OCI-LY7 (cell line): ENCODE measurements at regions not wholly inside any gene's neighbourhood (a gene's known extent, or its start where the extent isn't known, plus 50 kb on each side); places are given as distances from the start of the nearest gene placed in this dataset.

Experiments
- BruUV-seq: library from RNA; stranded (reverse); fragments of 400-500 nt; replicated peaks from 2 replicates; lab custom pipeline; 2021; lab: Mats Ljungman, UMichigan
- CTCF ChIA-PET: fragments of 300-600 bp; sonication (Branson Sonifier 250); formaldehyde crosslinking; loops from one replicate; lab custom pipeline; 2022; ENCODE audit warnings: antibody characterized with exemption; ENCODE audit not compliant: unreplicated experiment; lab: Charles Lee
- POLR2A ChIA-PET: fragments of 300-600 bp; sonication (Branson Sonifier 250); formaldehyde crosslinking; loops from one replicate; lab custom pipeline; 2022; ENCODE audit warnings: antibody characterized with exemption; lab: Charles Lee
- DNase-seq: peaks from one replicate; pipeline ENCODE4 v3.0.0-alpha.2; 2015; ENCODE audit warnings: low spot score
- H2AFZ ChIP-seq: fragments of 200-600 bp; sonication (generic), shearing (Covaris generic); 2 replicates; pipeline ENCODE4 v1.6.1; 2014; ENCODE audit warnings: mild to moderate bottlenecking, antibody characterized with exemption, low read length, moderate library complexity
- H3K27ac ChIP-seq: fragments of 200-600 bp; sonication (generic); 2 replicates; pipeline ENCODE4 v1.5.1; 2014; ENCODE audit warnings: mixed run types, low read depth, mild to moderate bottlenecking, moderate library complexity, low read length, inconsistent platforms; ENCODE audit not compliant: poor library complexity, severe bottlenecking
- H3K36me3 ChIP-seq: fragments of 200-600 bp; sonication (generic); 2 replicates; pipeline ENCODE4 v1.6.1; 2014; ENCODE audit warnings: mild to moderate bottlenecking, antibody characterized with exemption, low read length, moderate library complexity, mixed read lengths; ENCODE audit not compliant: insufficient read depth
- H3K4me1 ChIP-seq: fragments of 200-600 bp; sonication (generic); 2 replicates; pipeline ENCODE4 v1.5.1; 2014; ENCODE audit warnings: mild to moderate bottlenecking, low read length; ENCODE audit not compliant: insufficient read depth, poor library complexity, severe bottlenecking
- H3K4me2 ChIP-seq: fragments of 200-600 bp; sonication (generic); 2 replicates; pipeline ENCODE4 v1.6.1; 2014; ENCODE audit warnings: mild to moderate bottlenecking, low read length
- H3K4me3 ChIP-seq: fragments of 200-600 bp; sonication (generic); 2 replicates; pipeline ENCODE4 v1.5.1; 2014; ENCODE audit warnings: mild to moderate bottlenecking, low read depth, low read length; ENCODE audit not compliant: poor library complexity, severe bottlenecking
- H3K79me2 ChIP-seq: fragments of 200-600 bp; sonication (generic); 2 replicates; pipeline ENCODE4 v1.6.1; 2016; ENCODE audit warnings: low read depth, mild to moderate bottlenecking, low read length, moderate library complexity, mixed read lengths; ENCODE audit not compliant: insufficient read depth
- H3K9me2 ChIP-seq: fragments of 200-600 bp; sonication (generic); 2 replicates; pipeline ENCODE4 v1.6.1; 2016; ENCODE audit warnings: mild to moderate bottlenecking, low read length, mixed read lengths; ENCODE audit not compliant: insufficient read depth
- H3K9me3 ChIP-seq: fragments of 200-600 bp; sonication (generic); 2 replicates; pipeline ENCODE4 v1.6.1; 2014; ENCODE audit warnings: mild to moderate bottlenecking, mixed run types, low read length, mixed read lengths
- H4K20me1 ChIP-seq: fragments of 200-600 bp; sonication (generic); 2 replicates; pipeline ENCODE4 v1.6.1; 2014; ENCODE audit warnings: mild to moderate bottlenecking, antibody characterized with exemption, low read length, moderate library complexity, mixed read lengths; ENCODE audit not compliant: insufficient read depth
- EZH2phosphoT487 ChIP-seq: fragments of 200-600 bp; sonication (generic); IDR thresholded peaks from 2 replicates; pipeline ENCODE4 v1.6.1; 2018; ENCODE audit warnings: low read depth, borderline replicate concordance, mild to moderate bottlenecking, mixed run types, antibody characterized with exemption, low read length, moderate library complexity, mixed read lengths
- intact Hi-C: fragments of 100-400 bp; cut with micrococcal nuclease; formaldehyde crosslinking; loops from one replicate; pipeline ENCODE4 v1.10.0; 2022; ENCODE audit not compliant: unreplicated experiment
- TF ChIP-seq, protein P1 (sequence below): fragments of 200-600 bp; sonication (generic); conservative IDR thresholded peaks from 2 replicates; pipeline ENCODE4 v1.5.1; 2014; ENCODE audit warnings: mild to moderate bottlenecking, antibody characterized with exemption, low read length, moderate library complexity, mixed read lengths

DNA sequence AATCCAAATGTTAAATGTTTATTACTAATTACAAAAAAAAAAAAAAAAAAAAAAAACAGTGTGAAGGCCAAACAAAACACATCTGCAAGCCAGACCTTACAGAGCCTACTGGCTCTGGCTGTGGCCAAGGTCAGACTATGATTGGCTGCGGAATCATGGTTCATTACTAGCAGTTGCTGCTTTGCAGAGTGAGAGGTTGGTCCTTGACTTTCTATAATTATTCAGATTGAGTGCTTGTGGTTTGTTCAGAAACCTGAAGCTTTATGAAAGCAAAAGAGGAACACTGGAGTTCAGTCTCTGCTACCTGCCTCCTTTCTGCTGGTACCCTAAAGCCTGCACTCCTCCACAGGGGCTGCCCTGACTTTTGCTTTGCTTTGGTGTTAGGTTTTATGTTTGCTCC, 550.9 kb downstream of the BCL11B start:
- Histone ChIP-seq H3K36me3 (no peaks in the 10 kb centered on the region), H4K20me1 (no peaks in the 10 kb centered on the region), H3K4me2 (peak overlapping the region; percentile 64), H3K79me2 (no peaks in the 10 kb centered on the region), H3K9me2 (no peaks in the 10 kb centered on the region), H3K4me1 (peaks cover 80% of the 10 kb centered on the region), H3K27ac (peak overlapping the region; percentile 94), H3K4me3 (peak overlapping the region; percentile 15), H3K9me3 (no peaks in the 10 kb centered on the region), H2AFZ (no peak overlapping the region; the same call in 1 of the 2 replicates)
- no TSS peak for BruUV-seq
- ChIA-PET POLR2A (interaction anchor here (0.6 to 0.8 kb wide), 4 partner anchors 25 to 1246 kb away, joined by 3 to 4 read pairs (median 3); no protein-coding TSS in a partner anchor), CTCF (no interaction called here)
- intact Hi-C loops: loop anchor here (2.0 to 10.0 kb wide), 2 partner anchors 72 to 204 kb away; no protein-coding TSS in a partner anchor
- DNase-seq: peak; percentile 87
- TF ChIP-seq, protein P1, sequence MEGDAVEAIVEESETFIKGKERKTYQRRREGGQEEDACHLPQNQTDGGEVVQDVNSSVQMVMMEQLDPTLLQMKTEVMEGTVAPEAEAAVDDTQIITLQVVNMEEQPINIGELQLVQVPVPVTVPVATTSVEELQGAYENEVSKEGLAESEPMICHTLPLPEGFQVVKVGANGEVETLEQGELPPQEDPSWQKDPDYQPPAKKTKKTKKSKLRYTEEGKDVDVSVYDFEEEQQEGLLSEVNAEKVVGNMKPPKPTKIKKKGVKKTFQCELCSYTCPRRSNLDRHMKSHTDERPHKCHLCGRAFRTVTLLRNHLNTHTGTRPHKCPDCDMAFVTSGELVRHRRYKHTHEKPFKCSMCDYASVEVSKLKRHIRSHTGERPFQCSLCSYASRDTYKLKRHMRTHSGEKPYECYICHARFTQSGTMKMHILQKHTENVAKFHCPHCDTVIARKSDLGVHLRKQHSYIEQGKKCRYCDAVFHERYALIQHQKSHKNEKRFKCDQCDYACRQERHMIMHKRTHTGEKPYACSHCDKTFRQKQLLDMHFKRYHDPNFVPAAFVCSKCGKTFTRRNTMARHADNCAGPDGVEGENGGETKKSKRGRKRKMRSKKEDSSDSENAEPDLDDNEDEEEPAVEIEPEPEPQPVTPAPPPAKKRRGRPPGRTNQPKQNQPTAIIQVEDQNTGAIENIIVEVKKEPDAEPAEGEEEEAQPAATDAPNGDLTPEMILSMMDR: no peak
- no peak for TF ChIP-seq EZH2phosphoT487

DNA sequence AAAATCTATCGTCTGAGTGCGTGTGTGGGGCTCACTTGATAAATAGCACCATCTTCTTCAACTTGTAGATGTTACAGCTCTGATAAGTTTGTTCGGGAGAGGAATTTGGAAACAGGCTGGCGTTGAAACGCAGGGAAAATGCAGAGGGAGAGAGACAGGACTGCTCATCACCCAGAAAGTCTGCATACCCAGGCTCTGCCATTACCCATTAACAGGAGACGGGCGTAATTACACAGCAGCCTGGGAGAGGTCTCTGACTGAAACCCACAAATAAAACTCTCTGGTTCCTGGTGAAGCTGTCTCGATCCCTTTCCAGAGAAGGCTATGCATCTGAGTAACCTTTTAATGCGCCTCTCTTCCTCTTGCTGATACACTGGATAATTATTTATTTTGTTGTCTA, 547.3 kb downstream of the BCL11B start:
- Histone ChIP-seq H3K9me3 (no peaks in the 10 kb centered on the region), H3K36me3 (no peaks in the 10 kb centered on the region), H3K4me2 (peak overlapping the region; percentile 39), H3K9me2 (no peaks in the 10 kb centered on the region), H3K4me3 (no peak overlapping the region), H3K79me2 (no peaks in the 10 kb centered on the region), H4K20me1 (no peaks in the 10 kb centered on the region), H3K27ac (peak overlapping the region; percentile 44), H2AFZ (peak overlapping the region; percentile 45; the same call in 1 of the 2 replicates), H3K4me1 (peaks cover 60% of the 10 kb centered on the region)
- ChIA-PET POLR2A (interaction anchor here (1.1 kb wide), 2 partner anchors 15 to 16 kb away, joined by 3 to 5 read pairs; no protein-coding TSS in a partner anchor), CTCF (no interaction called here)
- intact Hi-C loops: loop anchor here (10.0 kb wide), 1 partner anchor 200 kb away; no protein-coding TSS in a partner anchor
- no TSS peak for BruUV-seq
- DNase-seq: no peak
- TF ChIP-seq, protein P1: no peak
- TF ChIP-seq EZH2phosphoT487: no peak

DNA sequence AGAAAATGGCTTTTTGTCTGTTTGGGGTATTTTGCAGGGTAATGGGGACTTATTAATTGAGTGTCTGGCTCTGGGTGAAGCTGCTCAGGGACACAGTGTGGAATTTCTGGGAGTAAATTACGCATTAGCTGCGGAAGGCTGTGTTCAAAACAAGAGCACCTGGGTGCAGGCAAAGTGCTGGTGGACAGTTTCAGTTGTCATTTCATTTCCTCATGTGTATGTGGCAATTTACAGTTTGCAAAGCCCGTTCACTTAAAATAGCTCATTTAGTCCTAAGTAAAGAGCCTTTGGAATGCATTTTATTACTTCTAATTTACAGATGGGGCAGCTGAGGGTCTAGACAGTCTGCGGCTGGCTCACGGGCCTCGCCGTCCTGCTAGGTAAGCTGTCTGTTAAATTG, 546.8 kb downstream of the BCL11B start:
- ChIA-PET CTCF (no interaction called here), POLR2A (interaction anchor here (1.1 kb wide), 2 partner anchors 14 to 15 kb away, joined by 3 to 5 read pairs; no protein-coding TSS in a partner anchor)
- no TSS peak for BruUV-seq
- Histone ChIP-seq H4K20me1 (no peaks in the 10 kb centered on the region), H3K27ac (peak overlapping the region; percentile 44), H3K9me2 (no peaks in the 10 kb centered on the region), H3K4me2 (peak overlapping the region; percentile 39), H3K36me3 (no peaks in the 10 kb centered on the region), H3K4me3 (peak overlapping the region; percentile 18), H3K9me3 (no peaks in the 10 kb centered on the region), H3K4me1 (peaks cover 56% of the 10 kb centered on the region), H3K79me2 (no peaks in the 10 kb centered on the region), H2AFZ (peak overlapping the region; percentile 45; the same call in 1 of the 2 replicates)
- no peak for TF ChIP-seq EZH2phosphoT487
- TF ChIP-seq, protein P1: no peak
- peak; percentile 46 for DNase-seq
- intact Hi-C loops: loop anchor here (10.0 kb wide), 1 partner anchor 200 kb away; no protein-coding TSS in a partner anchor
